ENCODE measurements at regions not wholly inside any gene's neighbourhood (a gene's known extent, or its start where the extent isn't known, plus 50 kb on each side); places are given as distances from the start of the nearest gene placed in this dataset.
"Not testable (repeated sequence)": the region's sequence is repeated elsewhere in the genome, so short reads cannot be mapped to it uniquely, and the experiment has no call there.

GRCh38 chr22:25492841-25493734, 71.4 kb upstream of the GRK3 start:
- no peak for DNase-seq

GRCh38 chr22:25493794-25494193, 70.7 kb upstream of the GRK3 start:
- DNase-seq: no peak

DNA sequence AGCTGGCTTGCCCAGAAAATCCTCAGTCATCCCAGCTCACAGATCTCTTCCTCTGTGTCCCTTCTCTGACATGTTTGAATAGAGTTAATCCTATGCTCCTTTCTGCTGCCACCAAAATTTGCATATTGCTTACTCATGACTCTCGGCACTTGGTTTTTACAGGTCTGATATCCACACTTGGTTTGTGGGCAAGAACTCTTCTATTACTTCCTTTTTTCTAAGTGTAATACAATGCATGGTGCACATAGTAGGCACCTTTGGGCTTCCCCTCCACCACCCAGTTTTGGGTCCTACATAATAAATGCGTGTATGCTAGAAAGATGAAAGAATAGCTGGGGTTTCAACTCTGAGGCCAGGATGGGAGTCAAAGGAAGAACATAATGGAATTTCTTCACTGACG, 69.7 kb upstream of the GRK3 start:
- DNase-seq: no peak

DNA sequence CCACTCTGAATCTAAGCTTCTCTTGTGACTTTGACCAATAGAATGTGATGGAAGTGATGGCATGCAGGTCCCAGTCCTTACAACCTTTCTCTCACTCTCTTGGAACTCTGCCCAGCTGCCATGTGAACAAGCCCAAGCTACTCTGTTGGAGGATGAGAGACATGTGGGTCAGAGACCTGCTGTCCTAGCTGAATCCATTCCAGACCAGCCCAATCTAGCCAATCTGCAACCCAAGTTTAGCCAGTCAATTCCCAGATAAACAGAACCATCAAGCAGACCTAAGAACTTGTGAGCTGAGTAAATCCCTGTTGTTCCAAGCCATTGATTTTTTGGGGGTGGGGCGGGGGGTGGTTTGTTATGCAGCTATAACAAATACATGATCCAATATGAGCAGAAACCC, 69.2 kb upstream of the GRK3 start:
- no peak for DNase-seq

DNA sequence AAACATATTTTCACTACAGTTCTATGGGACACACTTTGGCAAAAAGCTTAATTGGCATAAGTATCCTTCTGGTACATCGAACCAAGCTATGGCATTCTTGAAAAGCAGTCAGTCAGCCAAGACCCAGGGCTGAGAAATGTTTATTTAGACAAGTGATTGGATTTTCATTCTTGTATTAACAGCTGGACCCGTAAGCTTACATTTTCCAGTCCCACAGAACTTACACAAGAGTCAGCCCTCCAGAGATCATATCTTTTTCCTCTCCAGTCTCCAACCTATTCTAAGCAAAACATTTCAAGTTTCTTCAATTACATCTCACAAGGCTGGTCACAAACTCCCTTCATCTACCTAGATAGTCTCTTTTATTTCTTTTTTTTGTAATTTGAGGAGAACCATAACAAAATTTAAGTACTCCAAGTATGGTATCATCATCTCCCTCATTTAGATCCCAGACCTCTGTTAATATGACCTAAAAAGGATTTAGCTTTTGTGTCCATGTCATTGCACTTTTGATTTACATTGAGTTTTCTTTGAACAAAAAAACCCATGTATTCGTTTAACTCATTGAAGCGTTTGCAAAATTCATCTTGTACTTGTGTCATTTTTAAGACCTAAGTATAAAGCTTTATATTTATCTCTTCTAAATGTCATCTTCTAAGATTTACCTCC, 67.9 kb upstream of the GRK3 start:
- no peak for DNase-seq

- no peak for DNase-seq
These were observed 67.3 kb upstream of the GRK3 start for GRCh38 chr22:25497181-25497641.

DNA sequence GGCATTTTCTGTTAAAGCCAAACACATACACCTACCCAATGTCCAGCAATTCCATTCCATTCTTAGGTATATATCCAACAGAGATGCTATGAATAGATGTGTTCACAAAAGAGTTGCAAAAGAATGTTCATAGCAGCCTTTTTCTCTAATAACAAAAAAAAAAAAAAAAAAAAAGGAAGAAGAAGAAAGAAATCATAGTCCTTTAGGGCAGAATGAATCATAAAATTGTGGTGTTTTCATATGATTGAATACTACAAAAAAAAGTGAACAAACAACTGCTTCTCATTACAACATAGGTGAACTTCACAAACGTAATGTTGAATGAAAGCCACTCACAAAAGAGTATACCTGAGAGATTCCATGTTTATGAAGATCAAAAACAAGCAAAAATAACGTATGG, 66.8 kb upstream of the GRK3 start:
- DNase-seq: no peak

- not testable (repeated sequence) for DNase-seq
These were observed 63.8 kb upstream of the GRK3 start for GRCh38 chr22:25500671-25501070.

- DNase-seq: not testable (repeated sequence)
These were observed 60.5 kb upstream of the GRK3 start for GRCh38 chr22:25504017-25504416.

- DNase-seq: no peak
These were observed 56.3 kb upstream of the GRK3 start for GRCh38 chr22:25508161-25508560.

GRCh38 chr22:25508761-25509321, 55.6 kb upstream of the GRK3 start:
- no peak for DNase-seq

DNA sequence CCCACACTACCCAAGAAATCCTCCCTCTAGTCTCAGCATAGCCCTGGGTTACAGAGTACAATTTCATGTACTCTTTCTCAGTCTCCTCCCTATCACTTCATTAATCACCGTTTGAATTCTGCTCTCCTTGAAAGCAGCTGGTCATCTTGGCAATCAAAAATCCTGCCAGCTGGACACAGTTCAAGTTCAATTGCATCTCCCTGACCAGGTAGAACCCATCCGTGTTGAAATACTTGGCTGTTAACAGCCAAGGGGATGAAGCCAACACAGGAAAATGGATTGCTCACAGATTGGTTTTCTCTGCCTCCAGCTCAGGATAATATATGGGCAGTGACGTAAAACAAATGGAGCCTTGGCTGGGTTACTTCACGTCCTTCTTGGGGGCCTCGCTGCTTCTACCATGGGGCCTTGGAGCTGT, 55.1 kb upstream of the GRK3 start:
- no peak for DNase-seq

GRCh38 chr22:25510876-25511275, 53.6 kb upstream of the GRK3 start:
- no peak for DNase-seq

DNA sequence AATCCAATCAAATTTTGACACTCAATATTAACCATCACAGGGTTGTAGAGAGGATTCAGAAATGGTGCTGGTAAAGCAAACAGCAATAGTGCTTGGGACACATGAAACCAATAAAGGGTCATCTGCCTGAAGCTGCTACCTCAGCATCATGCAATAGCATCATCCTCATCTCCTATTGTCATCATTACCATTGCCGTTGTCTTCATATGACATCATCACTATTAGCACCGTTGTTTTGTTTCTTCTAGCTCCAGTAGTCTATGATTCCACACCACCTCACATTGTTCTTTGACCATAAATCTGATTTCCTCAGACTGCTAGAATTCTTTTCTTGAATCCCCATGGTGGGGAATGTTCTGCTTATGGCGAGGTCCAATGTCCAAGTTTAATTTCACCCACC, 52.8 kb upstream of the GRK3 start:
- no peak for DNase-seq

DNA sequence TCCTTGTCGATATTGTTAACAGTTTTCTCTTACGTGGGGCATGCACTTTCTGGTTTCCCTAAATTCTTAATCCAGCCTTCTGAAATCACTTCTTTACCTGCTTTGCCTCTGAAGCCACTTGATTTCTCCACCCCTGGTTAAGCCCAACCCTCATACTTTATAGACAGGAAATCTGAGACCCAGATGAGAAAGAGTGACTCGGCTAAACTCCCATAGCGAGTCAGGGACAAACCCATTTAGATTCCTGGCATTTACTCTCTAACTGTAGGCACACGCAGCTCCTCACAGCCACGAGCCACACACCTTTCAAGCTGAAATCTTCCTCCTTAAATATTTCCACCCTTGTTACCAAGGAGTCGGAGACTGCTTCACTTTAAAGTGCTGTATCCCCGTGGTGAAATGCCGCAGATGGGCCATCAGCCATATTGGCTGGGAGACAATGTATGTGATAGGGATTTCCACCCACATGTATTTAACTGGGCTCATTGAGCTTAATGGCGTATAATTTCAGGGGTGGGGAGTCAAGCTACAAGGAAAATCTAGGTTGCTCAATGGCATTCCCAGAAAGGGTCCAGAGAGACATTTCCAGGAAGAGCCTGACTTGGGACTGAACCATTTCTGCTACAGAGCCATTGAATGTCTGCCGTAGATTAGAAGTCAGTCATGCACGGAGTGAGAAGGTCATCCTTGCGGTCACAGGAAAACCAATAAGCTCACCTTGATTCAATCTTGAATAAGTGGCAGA, 49.9 kb upstream of the GRK3 start:
- DNase-seq: no peak

Data from NK-92 treated with Interleukin-12 subunit alpha and Interleukin-12 subunit beta, amount 100 ng/mL, for 24 hours (cell line).